ENCODE measurements at regions not wholly inside any gene's neighbourhood (a gene's known extent, or its start where the extent isn't known, plus 50 kb on each side); places are given as distances from the start of the nearest gene placed in this dataset.

DNA sequence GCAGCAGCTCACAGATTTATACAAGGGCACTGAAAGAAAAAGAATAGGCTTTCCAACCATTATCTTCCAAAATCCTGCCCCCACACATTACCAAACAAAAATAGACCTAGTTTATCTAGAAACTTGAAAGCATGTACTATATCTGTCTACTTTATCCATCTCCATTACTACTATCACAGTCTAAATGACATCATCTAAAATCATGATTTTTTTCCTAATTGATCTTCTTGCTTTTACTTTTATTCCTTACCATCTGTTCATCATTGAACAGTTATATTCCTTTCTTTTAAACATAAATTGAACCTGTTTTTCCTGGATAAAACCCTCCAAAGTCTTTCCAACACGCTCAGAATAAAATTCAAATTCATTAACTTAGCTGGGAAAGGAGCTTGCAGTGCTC lies 414.7 kb downstream of the KCTD12 start:
- Histone ChIP-seq H3K4me2 (ENCODE audit: low read length) (no peak overlapping the region), H3K9ac (ENCODE audit: low read length) (no peak overlapping the region), H2AFZ (ENCODE audit: low read depth, low read length) (no peak overlapping the region), H4K20me1 (ENCODE audit: insufficient read depth, low read length) (no peaks in the 10 kb centered on the region), H3K27ac (ENCODE audit: low read depth, low read length) (no peak overlapping the region), H3K27me3 (ENCODE audit: insufficient read depth, low read length) (peaks cover 3% of the 10 kb centered on the region), H3K4me3 (ENCODE audit: insufficient read depth, low read depth, low read length) (no peak overlapping the region), H3K79me2 (ENCODE audit: insufficient read depth, low read length) (no peaks in the 10 kb centered on the region), H3K36me3 (ENCODE audit: insufficient read depth, low read length) (no peaks in the 10 kb centered on the region), H3K4me1 (ENCODE audit: insufficient read depth, low read length) (no peaks in the 10 kb centered on the region), H3K9me3 (ENCODE audit: insufficient read depth, low read depth, low read length) (peaks cover 3% of the 10 kb centered on the region)
- Mint-ChIP-seq H3K27ac (ENCODE audit: unreplicated experiment) (no peak overlapping the region), H3K9me3 (ENCODE audit: unreplicated experiment) (no peaks in the 10 kb centered on the region), H3K4me1 (ENCODE audit: low read depth, unreplicated experiment) (peaks cover 3% of the 10 kb centered on the region), H3K36me3 (ENCODE audit: low read depth, unreplicated experiment) (no peaks in the 10 kb centered on the region), H3K27me3 (ENCODE audit: low read depth, unreplicated experiment) (no peaks in the 10 kb centered on the region), H3K4me3 (ENCODE audit: unreplicated experiment) (no peak overlapping the region)
- no peak for TF ChIP-seq EZH2 (IDR thresholded peaks at IDR 0.05; ENCODE audit: insufficient read depth, low read length)
- TF ChIP-seq, protein P1, sequence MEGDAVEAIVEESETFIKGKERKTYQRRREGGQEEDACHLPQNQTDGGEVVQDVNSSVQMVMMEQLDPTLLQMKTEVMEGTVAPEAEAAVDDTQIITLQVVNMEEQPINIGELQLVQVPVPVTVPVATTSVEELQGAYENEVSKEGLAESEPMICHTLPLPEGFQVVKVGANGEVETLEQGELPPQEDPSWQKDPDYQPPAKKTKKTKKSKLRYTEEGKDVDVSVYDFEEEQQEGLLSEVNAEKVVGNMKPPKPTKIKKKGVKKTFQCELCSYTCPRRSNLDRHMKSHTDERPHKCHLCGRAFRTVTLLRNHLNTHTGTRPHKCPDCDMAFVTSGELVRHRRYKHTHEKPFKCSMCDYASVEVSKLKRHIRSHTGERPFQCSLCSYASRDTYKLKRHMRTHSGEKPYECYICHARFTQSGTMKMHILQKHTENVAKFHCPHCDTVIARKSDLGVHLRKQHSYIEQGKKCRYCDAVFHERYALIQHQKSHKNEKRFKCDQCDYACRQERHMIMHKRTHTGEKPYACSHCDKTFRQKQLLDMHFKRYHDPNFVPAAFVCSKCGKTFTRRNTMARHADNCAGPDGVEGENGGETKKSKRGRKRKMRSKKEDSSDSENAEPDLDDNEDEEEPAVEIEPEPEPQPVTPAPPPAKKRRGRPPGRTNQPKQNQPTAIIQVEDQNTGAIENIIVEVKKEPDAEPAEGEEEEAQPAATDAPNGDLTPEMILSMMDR (IDR thresholded peaks at IDR 0.05; ENCODE audit: insufficient read depth, low read depth, low read length), result no peak
- FAIRE-seq (no peak), DNase-seq (ENCODE audit: low read depth) (no peak)

DNA sequence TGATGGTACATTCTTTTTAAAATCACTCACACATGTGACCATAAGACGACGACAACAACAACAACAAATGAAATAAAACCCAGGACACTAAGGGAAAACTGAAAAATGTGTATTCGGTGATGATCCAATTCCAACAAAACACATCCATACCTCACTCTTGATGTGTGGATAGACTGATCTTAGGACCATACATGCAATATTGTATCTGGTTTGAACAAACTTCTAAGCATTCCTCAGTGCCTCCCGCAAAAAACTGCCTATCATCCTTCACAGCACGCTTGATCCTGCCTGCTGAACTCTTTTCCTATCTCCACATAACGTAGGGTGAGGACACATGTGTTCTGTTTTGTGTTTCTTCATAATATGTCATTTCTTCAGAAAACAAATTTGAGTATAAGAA lies 415.2 kb downstream of the KCTD12 start:
- Mint-ChIP-seq H3K27ac (ENCODE audit: unreplicated experiment) (no peak overlapping the region), H3K36me3 (ENCODE audit: low read depth, unreplicated experiment) (no peaks in the 10 kb centered on the region), H3K27me3 (ENCODE audit: low read depth, unreplicated experiment) (no peaks in the 10 kb centered on the region), H3K4me1 (ENCODE audit: low read depth, unreplicated experiment) (peaks cover 4% of the 10 kb centered on the region), H3K9me3 (ENCODE audit: unreplicated experiment) (no peaks in the 10 kb centered on the region), H3K4me3 (ENCODE audit: unreplicated experiment) (no peak overlapping the region)
- no peak overlapping the region for H3K9ac ChIP-seq (ENCODE audit: low read length)
- H3K27me3 ChIP-seq (ENCODE audit: insufficient read depth, low read length), result peaks cover 3% of the 10 kb centered on the region
- no peak overlapping the region for H3K4me3 ChIP-seq (ENCODE audit: insufficient read depth, low read depth, low read length)
- H2AFZ ChIP-seq (ENCODE audit: low read depth, low read length), result no peak overlapping the region
- no peaks in the 10 kb centered on the region for H3K4me1 ChIP-seq (ENCODE audit: insufficient read depth, low read length)
- no peak overlapping the region for H3K4me2 ChIP-seq (ENCODE audit: low read length)
- TF ChIP-seq, protein P1 (IDR thresholded peaks at IDR 0.05; ENCODE audit: insufficient read depth, low read depth, low read length), result no peak
- no peak for TF ChIP-seq EZH2 (IDR thresholded peaks at IDR 0.05; ENCODE audit: insufficient read depth, low read length)
- H3K9me3 ChIP-seq (ENCODE audit: insufficient read depth, low read depth, low read length), result peaks cover 3% of the 10 kb centered on the region
- no peaks in the 10 kb centered on the region for H3K36me3 ChIP-seq (ENCODE audit: insufficient read depth, low read length)
- H3K27ac ChIP-seq (ENCODE audit: low read depth, low read length), result no peak overlapping the region
- no peak for FAIRE-seq
- H4K20me1 ChIP-seq (ENCODE audit: insufficient read depth, low read length), result no peaks in the 10 kb centered on the region
- no peak for DNase-seq (ENCODE audit: low read depth)
- no peaks in the 10 kb centered on the region for H3K79me2 ChIP-seq (ENCODE audit: insufficient read depth, low read length)

DNA sequence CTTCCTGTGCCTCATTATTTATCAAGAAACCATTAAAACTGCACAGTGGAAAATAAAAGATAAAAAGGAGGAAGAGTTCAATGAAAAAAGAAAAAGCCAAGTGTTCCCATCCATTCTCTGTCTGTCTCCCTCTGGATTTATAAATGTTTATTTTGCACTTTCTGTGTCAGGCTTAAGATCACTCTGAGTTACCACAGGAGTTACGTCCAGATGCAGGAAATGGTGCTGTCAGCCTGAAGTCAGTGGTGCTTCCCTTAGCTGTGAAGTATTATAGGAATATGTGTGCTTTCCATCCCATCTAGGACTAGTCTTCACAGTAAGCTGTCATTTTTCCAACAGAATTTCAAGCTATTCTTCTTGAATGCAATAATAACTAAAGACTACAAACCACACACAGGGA lies 420.2 kb downstream of the KCTD12 start:
- no peaks in the 10 kb centered on the region for H3K27me3 ChIP-seq (ENCODE audit: insufficient read depth, low read length)
- DNase-seq (ENCODE audit: low read depth) (no peak), FAIRE-seq (no peak)
- no peak overlapping the region for H3K27ac ChIP-seq (ENCODE audit: low read depth, low read length)
- H3K9me3 Mint-ChIP-seq (ENCODE audit: unreplicated experiment), result peaks cover 2% of the 10 kb centered on the region
- no peaks in the 10 kb centered on the region for H3K36me3 Mint-ChIP-seq (ENCODE audit: low read depth, unreplicated experiment)
- TF ChIP-seq, protein P1 (IDR thresholded peaks at IDR 0.05; ENCODE audit: insufficient read depth, low read depth, low read length), result no peak
- no peak for TF ChIP-seq EZH2 (IDR thresholded peaks at IDR 0.05; ENCODE audit: insufficient read depth, low read length)
- H3K4me3 Mint-ChIP-seq (ENCODE audit: unreplicated experiment), result no peak overlapping the region
- no peak overlapping the region for H3K9ac ChIP-seq (ENCODE audit: low read length)
- no peak overlapping the region for H3K4me2 ChIP-seq (ENCODE audit: low read length)
- H3K4me1 ChIP-seq (ENCODE audit: insufficient read depth, low read length), result no peaks in the 10 kb centered on the region
- H3K9me3 ChIP-seq (ENCODE audit: insufficient read depth, low read depth, low read length), result peaks cover 3% of the 10 kb centered on the region
- no peaks in the 10 kb centered on the region for H3K79me2 ChIP-seq (ENCODE audit: insufficient read depth, low read length)
- H3K27me3 Mint-ChIP-seq (ENCODE audit: low read depth, unreplicated experiment), result no peaks in the 10 kb centered on the region
- no peak overlapping the region for H3K4me3 ChIP-seq (ENCODE audit: insufficient read depth, low read depth, low read length)
- no peak overlapping the region for H3K27ac Mint-ChIP-seq (ENCODE audit: unreplicated experiment)
- H3K4me1 Mint-ChIP-seq (ENCODE audit: low read depth, unreplicated experiment), result peaks cover 7% of the 10 kb centered on the region
- H2AFZ ChIP-seq (ENCODE audit: low read depth, low read length), result no peak overlapping the region
- no peaks in the 10 kb centered on the region for H3K36me3 ChIP-seq (ENCODE audit: insufficient read depth, low read length)
- H4K20me1 ChIP-seq (ENCODE audit: insufficient read depth, low read length), result no peaks in the 10 kb centered on the region
